Tibial artery (tissue), 4 donors: ENCODE measurements at regions not wholly inside any gene's neighbourhood (a gene's known extent, or its start where the extent isn't known, plus 50 kb on each side); places are given as distances from the start of the nearest gene placed in this dataset.

Experiments
- DNase-seq, 2 donors: peaks; one replicate each; pipeline ENCODE4 v3.0.0-alpha.2; 2019
- H3K27ac ChIP-seq, 2 donors: fragments of 200-600 bp; sonication (generic) in 1 of 2; 1 replicate in 1 of 2; 2 replicates in 1 of 2; pipeline ENCODE4 v1.5.1; 2018 to 2019; ENCODE audit warnings: mild to moderate bottlenecking in 1 of 2
- H3K27me3 ChIP-seq, 2 donors: fragments of 200-600 bp; sonication (generic) in 1 of 2; one replicate each; pipeline versions ENCODE4 v1.5.1 to v1.6.0; 2016 to 2019
- H3K36me3 ChIP-seq, 3 donors: fragments of 200-600 bp; sonication (generic) in 2 of 3; one replicate each; pipeline ENCODE4 v1.5.1; 2016 to 2019; ENCODE audit warnings: mild to moderate bottlenecking in 2 of 3
- H3K4me1 ChIP-seq, 4 donors: fragments of 200-600 bp; sonication (generic) in 2 of 4; 1 replicate in 3 of 4; 2 replicates in 1 of 4; pipeline ENCODE4 v1.5.1; 2016 to 2019
- H3K4me3 ChIP-seq, 2 donors: fragments of 200-600 bp; sonication (generic) in 1 of 2; 1 replicate in 1 of 2; 2 replicates in 1 of 2; pipeline ENCODE4 v1.5.1; 2018 to 2019; ENCODE audit warnings: mild to moderate bottlenecking in 2 of 2
- H3K9me3 ChIP-seq, 3 donors: fragments of 200-600 bp; sonication (generic) in 1 of 3; one replicate each; pipeline ENCODE4 v1.5.1; 2016 to 2019
- intact Hi-C: fragments of 100-400 bp; cut with DNase I; formaldehyde crosslinking; loops from one replicate; pipeline ENCODE4 v1.15.0; 2023; ENCODE audit warnings: low total_unique reads
- TF ChIP-seq, protein P1 (sequence below), 2 experiments: fragments of 200-600 bp in 1 of 2; fragments of 450-650 bp in 1 of 2; IDR thresholded peaks; one replicate each; pipeline ENCODE4 v1.5.1; 2017 to 2019; ENCODE audit warnings: antibody characterized with exemption in 2 of 2, mild to moderate bottlenecking in 1 of 2, moderate library complexity in 1 of 2

DNA sequence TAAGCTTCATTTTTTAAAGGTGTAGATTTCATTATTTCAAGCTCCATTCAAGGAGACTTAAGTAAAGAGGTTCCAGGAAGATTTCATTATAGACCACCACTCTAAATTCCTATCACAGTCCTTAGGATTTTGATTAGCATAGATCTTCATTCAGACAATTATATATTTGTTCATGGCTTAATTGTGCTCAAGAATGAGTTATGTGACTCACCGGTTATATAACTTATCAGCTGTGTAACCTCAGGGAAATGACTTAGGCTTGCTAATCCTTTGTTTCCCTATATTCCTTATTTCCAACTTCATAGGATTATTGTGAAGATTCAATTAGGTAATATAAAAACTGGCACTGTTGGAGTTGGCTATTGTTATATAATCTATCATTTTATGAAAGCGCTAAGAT is 632.8 kb upstream of the SPRY2 start:
- no peak overlapping the region for H3K4me3 ChIP-seq
- H3K9me3 ChIP-seq, result no peaks in the 10 kb centered on the region
- no peak overlapping the region for H3K27ac ChIP-seq
- H3K36me3 ChIP-seq, result no peaks in the 10 kb centered on the region
- intact Hi-C loops, result no loop called here
- no peak for DNase-seq
- no peaks in the 10 kb centered on the region for H3K27me3 ChIP-seq
- TF ChIP-seq, protein P1, sequence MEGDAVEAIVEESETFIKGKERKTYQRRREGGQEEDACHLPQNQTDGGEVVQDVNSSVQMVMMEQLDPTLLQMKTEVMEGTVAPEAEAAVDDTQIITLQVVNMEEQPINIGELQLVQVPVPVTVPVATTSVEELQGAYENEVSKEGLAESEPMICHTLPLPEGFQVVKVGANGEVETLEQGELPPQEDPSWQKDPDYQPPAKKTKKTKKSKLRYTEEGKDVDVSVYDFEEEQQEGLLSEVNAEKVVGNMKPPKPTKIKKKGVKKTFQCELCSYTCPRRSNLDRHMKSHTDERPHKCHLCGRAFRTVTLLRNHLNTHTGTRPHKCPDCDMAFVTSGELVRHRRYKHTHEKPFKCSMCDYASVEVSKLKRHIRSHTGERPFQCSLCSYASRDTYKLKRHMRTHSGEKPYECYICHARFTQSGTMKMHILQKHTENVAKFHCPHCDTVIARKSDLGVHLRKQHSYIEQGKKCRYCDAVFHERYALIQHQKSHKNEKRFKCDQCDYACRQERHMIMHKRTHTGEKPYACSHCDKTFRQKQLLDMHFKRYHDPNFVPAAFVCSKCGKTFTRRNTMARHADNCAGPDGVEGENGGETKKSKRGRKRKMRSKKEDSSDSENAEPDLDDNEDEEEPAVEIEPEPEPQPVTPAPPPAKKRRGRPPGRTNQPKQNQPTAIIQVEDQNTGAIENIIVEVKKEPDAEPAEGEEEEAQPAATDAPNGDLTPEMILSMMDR (IDR thresholded peaks at IDR 0.05), result no peak
- no peaks in the 10 kb centered on the region for H3K4me1 ChIP-seq

DNA sequence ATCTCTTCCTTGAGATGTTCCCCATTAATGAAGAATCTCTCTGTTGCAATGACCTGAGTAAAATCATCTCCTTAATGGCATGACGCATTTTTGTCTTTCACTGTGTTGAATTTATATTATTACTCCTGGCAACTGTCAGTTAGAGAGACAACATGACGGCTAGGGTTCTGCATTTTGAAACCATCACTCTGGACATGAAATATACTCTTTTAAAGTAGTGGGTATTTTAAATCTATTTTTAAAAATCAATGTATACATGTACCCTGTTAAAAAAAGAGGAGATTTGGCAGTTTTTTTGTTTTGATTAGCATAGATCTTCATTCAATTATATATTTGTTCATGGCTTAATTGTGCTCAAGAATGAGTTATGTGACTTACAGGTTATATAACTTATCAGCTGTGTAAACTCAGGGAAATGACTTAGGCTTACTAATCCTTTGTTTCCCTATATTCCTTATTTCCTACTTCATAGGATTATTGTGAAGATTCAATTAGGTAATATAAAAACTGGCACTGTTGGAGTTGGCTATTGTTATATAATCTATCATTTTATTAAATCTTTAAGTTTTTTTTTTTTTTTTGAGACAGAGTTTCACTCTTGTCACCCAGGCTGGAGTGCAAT is 632.0 kb upstream of the SPRY2 start:
- no peaks in the 10 kb centered on the region for H3K36me3 ChIP-seq
- H3K27me3 ChIP-seq, result no peaks in the 10 kb centered on the region

DNA sequence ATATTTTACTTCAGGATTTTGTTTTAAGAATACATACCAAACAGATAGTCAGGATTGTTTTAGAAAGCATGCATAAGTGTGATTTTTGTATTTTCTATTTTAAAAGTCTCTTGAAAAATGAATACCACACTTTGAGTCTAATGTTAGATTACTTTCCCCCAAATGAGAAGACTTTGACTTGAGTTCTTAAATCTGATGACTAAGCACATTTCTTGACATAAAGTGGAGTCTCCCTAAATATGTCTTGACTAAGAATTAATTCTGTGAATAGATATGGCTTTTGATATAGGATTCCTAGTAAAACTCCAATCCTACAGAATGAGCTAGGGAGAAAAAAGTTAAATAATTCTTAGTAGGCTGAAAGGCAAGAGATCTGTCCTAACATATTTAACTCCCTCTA is 624.2 kb upstream of the SPRY2 start:
- Histone ChIP-seq H3K27ac (no peak overlapping the region), H3K4me1 (no peaks in the 10 kb centered on the region), H3K9me3 (no peaks in the 10 kb centered on the region), H3K4me3 (no peak overlapping the region), H3K27me3 (no peaks in the 10 kb centered on the region), H3K36me3 (no peaks in the 10 kb centered on the region)
- intact Hi-C loops, result no loop called here
- DNase-seq, result no peak
- TF ChIP-seq, protein P1 (IDR thresholded peaks at IDR 0.05), result no peak

More for the DNA sequence above, 632.0 kb upstream of the SPRY2 start:
- TF ChIP-seq, protein P1 (IDR thresholded peaks at IDR 0.05), result no peak
- DNase-seq, result no peak
- Histone ChIP-seq H3K4me3 (no peak overlapping the region), H3K9me3 (no peaks in the 10 kb centered on the region), H3K4me1 (no peaks in the 10 kb centered on the region), H3K27ac (no peak overlapping the region)
- intact Hi-C loops, result no loop called here

DNA sequence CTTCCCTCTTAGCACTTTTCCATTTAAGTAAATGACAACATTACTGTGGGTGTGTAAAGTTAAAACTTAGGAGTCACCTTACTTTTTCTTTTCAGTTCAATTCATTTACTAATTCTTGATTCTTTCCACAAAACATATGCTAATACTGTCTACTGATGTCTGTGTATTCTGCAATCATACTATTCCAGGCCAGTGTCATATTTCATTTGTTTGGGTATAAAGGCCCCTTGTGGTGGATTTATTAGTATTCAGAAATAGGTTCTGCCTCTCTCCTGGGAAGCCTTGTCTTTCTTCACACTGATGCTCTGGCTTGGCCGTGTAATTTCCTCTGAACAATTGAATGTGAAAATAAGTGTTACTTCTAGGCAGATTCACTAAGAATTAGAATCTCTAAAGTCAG is 621.9 kb upstream of the SPRY2 start:
- Histone ChIP-seq H3K9me3 (no peaks in the 10 kb centered on the region), H3K27me3 (no peaks in the 10 kb centered on the region), H3K4me3 (no peak overlapping the region), H3K27ac (no peak overlapping the region), H3K36me3 (no peaks in the 10 kb centered on the region), H3K4me1 (no peaks in the 10 kb centered on the region)
- intact Hi-C loops, result no loop called here
- DNase-seq, result no peak
- TF ChIP-seq, protein P1 (IDR thresholded peaks at IDR 0.05), result no peak

DNA sequence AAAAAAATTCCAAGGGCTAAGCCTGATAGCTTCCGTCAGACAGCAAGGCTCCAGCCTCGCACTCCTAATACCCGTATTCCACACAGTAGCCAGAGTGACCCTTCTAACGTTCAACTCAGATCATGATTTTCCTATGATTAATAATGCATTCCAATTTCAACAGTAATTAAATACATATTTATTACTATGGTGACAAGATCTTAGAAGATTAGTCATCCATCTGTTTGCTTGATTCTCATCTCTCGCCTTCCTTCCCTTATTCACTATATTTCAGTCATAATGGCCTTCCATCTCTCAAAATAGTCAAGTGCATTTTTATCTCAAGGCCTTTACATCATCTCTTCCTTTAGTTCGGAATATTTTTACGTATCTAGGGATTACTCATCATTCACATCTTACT is 621.2 kb upstream of the SPRY2 start:
- no peak for DNase-seq
- Histone ChIP-seq H3K36me3 (no peaks in the 10 kb centered on the region), H3K27ac (no peak overlapping the region), H3K4me1 (no peaks in the 10 kb centered on the region), H3K27me3 (no peaks in the 10 kb centered on the region), H3K9me3 (no peaks in the 10 kb centered on the region), H3K4me3 (no peak overlapping the region)
- intact Hi-C loops, result no loop called here
- TF ChIP-seq, protein P1 (IDR thresholded peaks at IDR 0.05), result no peak
